ENCODE measurements at regions not wholly inside any gene's neighbourhood (a gene's known extent, or its start where the extent isn't known, plus 50 kb on each side); places are given as distances from the start of the nearest gene placed in this dataset.

- H3K4me1 Mint-ChIP-seq, result no peaks in the 10 kb centered on the region
- H3K4me3 Mint-ChIP-seq, result no peak overlapping the region
- H3K36me3 Mint-ChIP-seq (ENCODE audit: low read depth), result no peaks in the 10 kb centered on the region
- TF ChIP-seq CTCF (IDR thresholded peaks at IDR 0.05), result no peak
- POLR2A ChIA-PET, result no interaction called here
- no peak for DNase-seq
- H3K27me3 Mint-ChIP-seq, result no peaks in the 10 kb centered on the region
- ATAC-seq (ENCODE audit: low read depth), result no peak
- H3K9me3 Mint-ChIP-seq, result peaks cover 4% of the 10 kb centered on the region
- CTCF ChIA-PET, result no interaction called here
- intact Hi-C loops (cut with micrococcal nuclease), result no loop called here
- H3K27ac Mint-ChIP-seq, result no peak overlapping the region
Measured at GRCh38 chr7:83782628-83783027, 133.7 kb upstream of the SEMA3E start.

GRCh38 chr7:83778073-83778443 lies 129.1 kb upstream of the SEMA3E start:
- H3K27ac Mint-ChIP-seq, result no peak overlapping the region
- no peak for TF ChIP-seq CTCF (IDR thresholded peaks at IDR 0.05)
- ChIA-PET POLR2A (no interaction called here), CTCF (no interaction called here)
- no peaks in the 10 kb centered on the region for H3K36me3 Mint-ChIP-seq (ENCODE audit: low read depth)
- no peaks in the 10 kb centered on the region for H3K27me3 Mint-ChIP-seq
- DNase-seq, result no peak
- H3K9me3 Mint-ChIP-seq, result peaks cover 4% of the 10 kb centered on the region
- ATAC-seq (ENCODE audit: low read depth), result no peak
- no peaks in the 10 kb centered on the region for H3K4me1 Mint-ChIP-seq
- no peak overlapping the region for H3K4me3 Mint-ChIP-seq
- intact Hi-C loops (cut with micrococcal nuclease), result no loop called here

GRCh38 chr7:83777406-83778072 lies 128.6 kb upstream of the SEMA3E start:
- Mint-ChIP-seq H3K36me3 (ENCODE audit: low read depth) (no peaks in the 10 kb centered on the region), H3K4me3 (no peak overlapping the region), H3K4me1 (no peaks in the 10 kb centered on the region), H3K27ac (no peak overlapping the region), H3K9me3 (peaks cover 4% of the 10 kb centered on the region), H3K27me3 (no peaks in the 10 kb centered on the region)
- no peak for TF ChIP-seq CTCF (IDR thresholded peaks at IDR 0.05)
- ChIA-PET POLR2A (no interaction called here), CTCF (no interaction called here)
- ATAC-seq (ENCODE audit: low read depth) (no peak), DNase-seq (no peak)
- intact Hi-C loops (cut with micrococcal nuclease), result no loop called here

- DNase-seq (no peak), ATAC-seq (ENCODE audit: low read depth) (no peak)
- TF ChIP-seq CTCF (IDR thresholded peaks at IDR 0.05), result no peak
- ChIA-PET POLR2A (no interaction called here), CTCF (no interaction called here)
- no peak overlapping the region for H3K27ac Mint-ChIP-seq
- intact Hi-C loops (cut with micrococcal nuclease), result no loop called here
- no peaks in the 10 kb centered on the region for H3K9me3 Mint-ChIP-seq
- H3K4me3 Mint-ChIP-seq, result no peak overlapping the region
- no peaks in the 10 kb centered on the region for H3K27me3 Mint-ChIP-seq
- no peaks in the 10 kb centered on the region for H3K36me3 Mint-ChIP-seq (ENCODE audit: low read depth)
- H3K4me1 Mint-ChIP-seq, result no peaks in the 10 kb centered on the region
Measured at GRCh38 chr7:83769407-83769806, 120.5 kb upstream of the SEMA3E start.

GRCh38 chr7:83751217-83751616 lies 102.3 kb upstream of the SEMA3E start:
- no peak overlapping the region for H3K27ac Mint-ChIP-seq
- POLR2A ChIA-PET, result no interaction called here
- H3K27me3 Mint-ChIP-seq, result no peaks in the 10 kb centered on the region
- CTCF ChIA-PET, result no interaction called here
- ATAC-seq (ENCODE audit: low read depth) (no peak), DNase-seq (no peak)
- no peaks in the 10 kb centered on the region for H3K36me3 Mint-ChIP-seq (ENCODE audit: low read depth)
- no peak for TF ChIP-seq CTCF (IDR thresholded peaks at IDR 0.05)
- H3K4me3 Mint-ChIP-seq, result no peak overlapping the region
- intact Hi-C loops (cut with micrococcal nuclease), result no loop called here
- H3K4me1 Mint-ChIP-seq, result no peaks in the 10 kb centered on the region
- H3K9me3 Mint-ChIP-seq, result peaks cover 10% of the 10 kb centered on the region
